NT2/D1 (cell line): ENCODE measurements at regions not wholly inside any gene's neighbourhood (a gene's known extent, or its start where the extent isn't known, plus 50 kb on each side); places are given as distances from the start of the nearest gene placed in this dataset.

Source experiments
- SUZ12 ChIP-seq: IDR thresholded peaks from 2 replicates; pipeline ENCODE4 v1.6.1; 2011; ENCODE audit not compliant: insufficient read length, insufficient read depth; ENCODE audit errors: extremely low read depth
- YY1 ChIP-seq: IDR thresholded peaks from 2 replicates; pipeline ENCODE4 v1.6.1; 2011; ENCODE audit not compliant: insufficient read length, insufficient read depth
- ZNF274 ChIP-seq: IDR thresholded peaks from 2 replicates; pipeline ENCODE4 v1.6.1; 2011; ENCODE audit warnings: mild to moderate bottlenecking, low read depth, low read length

DNA sequence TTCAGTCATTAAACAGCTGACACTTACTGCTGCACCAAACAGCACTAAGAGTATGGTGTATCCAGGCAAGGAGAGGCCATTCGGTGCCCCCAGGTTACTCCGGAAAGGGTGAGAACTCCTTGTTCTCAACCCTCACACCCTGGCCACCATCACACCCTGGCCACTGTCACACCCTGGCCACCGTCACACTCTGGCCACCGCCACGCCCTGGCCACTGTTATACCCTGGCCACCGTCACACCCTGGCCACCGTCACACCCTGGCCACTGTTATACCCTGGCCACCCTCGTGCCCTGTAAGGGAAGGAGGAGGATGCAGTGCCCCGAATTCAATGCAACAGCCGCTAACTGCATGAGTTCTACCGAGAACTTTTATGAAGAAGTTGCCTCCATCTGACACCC lies 644.4 kb downstream of the TBC1D22A start:
- TF ChIP-seq ZNF274 (no peak), YY1 (no peak), SUZ12 (no peak)
